Gastrocnemius medialis (tissue), 4 donors: ENCODE measurements at regions not wholly inside any gene's neighbourhood (a gene's known extent, or its start where the extent isn't known, plus 50 kb on each side); places are given as distances from the start of the nearest gene placed in this dataset.

Source experiments
- CTCF ChIP-seq, 5 experiments: fragments of 450-650 bp in 3 of 5; fragments of 200-600 bp in 2 of 5; sonication (generic) in 2 of 5; IDR thresholded peaks in 4 of 5; conservative IDR thresholded peaks in 1 of 5; 1 replicate in 4 of 5; 2 replicates in 1 of 5; pipeline ENCODE4 v1.5.1; 2016 to 2019; ENCODE audit warnings: antibody characterized with exemption in 5 of 5, mild to moderate bottlenecking in 3 of 5, moderate library complexity in 3 of 5
- POLR2A ChIP-seq, 2 donors: fragments of 450-650 bp; IDR thresholded peaks; one replicate each; pipeline ENCODE4 v1.6.1; 2017; ENCODE audit warnings: antibody characterized with exemption in 2 of 2, mild to moderate bottlenecking in 2 of 2, moderate library complexity in 2 of 2

DNA sequence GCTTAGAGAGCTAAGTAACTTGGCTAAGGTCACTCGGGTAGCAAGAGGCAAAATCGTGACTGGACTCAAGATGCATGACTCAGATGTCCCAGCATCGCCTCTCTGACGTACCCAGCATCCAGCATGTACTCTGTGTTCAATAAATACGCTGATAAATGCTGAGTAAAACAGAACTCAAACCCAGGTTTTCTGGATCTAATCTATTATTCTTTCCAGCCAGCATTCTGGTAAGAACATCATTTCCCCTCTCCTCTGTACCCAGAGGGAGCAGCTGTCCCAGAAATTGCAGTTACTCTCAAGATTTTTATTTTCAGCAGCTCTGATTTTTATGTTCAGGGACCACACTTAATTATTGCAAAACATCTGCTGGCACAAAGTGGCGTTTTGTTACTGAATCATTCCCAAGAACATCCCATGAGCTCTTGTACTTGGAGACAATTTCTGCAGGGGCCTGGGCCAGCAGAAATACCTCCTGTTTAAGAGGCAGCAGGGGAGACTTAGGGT, 249.0 kb downstream of the PRDM2 start:
- no peak for TF ChIP-seq POLR2A (IDR thresholded peaks at IDR 0.05)
- no peak for TF ChIP-seq CTCF (IDR thresholded peaks at IDR 0.05 in 4 of 5, conservative IDR thresholded peaks at IDR 0.05 in 1 of 5)
